Dedifferentiated amniotic fluid mesenchymal stem cell (primary cell): ENCODE measurements at regions not wholly inside any gene's neighbourhood (a gene's known extent, or its start where the extent isn't known, plus 50 kb on each side); places are given as distances from the start of the nearest gene placed in this dataset.
A peak's percentile ranks its signal among the peaks of the same experiment; 100 is the strongest.

Experiments used
- DNase-seq: peaks from one replicate; pipeline ENCODE4 v3.0.0-alpha.2; 2016; ENCODE audit errors: extremely low spot score

DNA sequence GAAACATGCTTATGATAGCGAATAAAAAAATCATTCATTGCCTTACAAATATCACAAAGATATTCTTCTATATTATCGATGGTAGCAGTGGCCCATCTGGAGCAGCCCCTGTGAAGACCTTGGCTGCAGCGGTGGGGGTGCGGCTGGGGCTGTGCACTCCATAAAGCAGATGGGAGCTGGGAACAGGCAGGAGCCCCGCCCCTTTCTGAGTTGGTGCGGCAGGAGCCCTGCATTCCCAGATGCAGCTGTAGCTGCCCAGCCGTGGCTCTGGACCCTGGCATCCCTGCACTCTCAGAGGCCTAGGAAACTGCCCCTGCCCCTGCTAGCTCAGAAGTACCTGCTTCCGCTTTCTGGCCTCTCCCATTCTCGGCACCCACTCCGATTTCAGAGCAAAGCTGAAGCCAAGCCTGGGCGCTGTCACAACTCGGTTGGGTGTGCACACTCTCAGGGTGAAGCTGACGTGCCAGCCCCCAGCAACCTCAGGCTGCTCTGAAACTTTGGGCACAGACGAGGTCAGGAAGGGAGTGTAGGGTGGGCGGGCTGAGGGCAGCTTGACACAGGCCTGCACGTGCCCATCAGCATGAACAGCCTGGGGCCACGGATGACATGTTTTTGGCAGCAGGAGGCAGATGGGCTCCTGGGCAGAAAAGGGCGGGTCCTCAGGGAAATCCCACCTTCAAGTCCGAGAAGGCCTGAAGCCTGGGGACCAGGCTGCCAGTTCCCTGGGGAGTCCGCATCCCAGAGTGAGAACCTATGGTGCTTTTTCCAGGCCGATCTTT lies 1440.8 kb upstream of the ACO1 start:
- DNase-seq: no peak

DNA sequence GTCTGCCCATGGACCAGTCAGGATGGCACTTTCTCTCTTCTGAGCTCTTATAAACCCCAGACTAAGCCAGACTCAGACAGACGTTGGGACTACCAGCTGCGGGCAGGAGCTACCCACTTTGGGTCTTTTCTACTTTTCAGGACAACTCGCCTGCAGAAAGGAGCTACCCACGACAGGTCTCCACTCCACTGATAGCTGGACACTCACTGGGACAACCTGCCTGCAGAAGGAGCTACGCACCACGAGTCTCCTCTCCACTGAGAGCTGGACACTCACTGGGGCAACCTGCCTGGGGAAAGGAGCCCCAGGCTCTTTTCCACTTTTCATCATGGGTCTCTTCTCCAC lies 1440.2 kb upstream of the ACO1 start:
- DNase-seq: no peak

DNA sequence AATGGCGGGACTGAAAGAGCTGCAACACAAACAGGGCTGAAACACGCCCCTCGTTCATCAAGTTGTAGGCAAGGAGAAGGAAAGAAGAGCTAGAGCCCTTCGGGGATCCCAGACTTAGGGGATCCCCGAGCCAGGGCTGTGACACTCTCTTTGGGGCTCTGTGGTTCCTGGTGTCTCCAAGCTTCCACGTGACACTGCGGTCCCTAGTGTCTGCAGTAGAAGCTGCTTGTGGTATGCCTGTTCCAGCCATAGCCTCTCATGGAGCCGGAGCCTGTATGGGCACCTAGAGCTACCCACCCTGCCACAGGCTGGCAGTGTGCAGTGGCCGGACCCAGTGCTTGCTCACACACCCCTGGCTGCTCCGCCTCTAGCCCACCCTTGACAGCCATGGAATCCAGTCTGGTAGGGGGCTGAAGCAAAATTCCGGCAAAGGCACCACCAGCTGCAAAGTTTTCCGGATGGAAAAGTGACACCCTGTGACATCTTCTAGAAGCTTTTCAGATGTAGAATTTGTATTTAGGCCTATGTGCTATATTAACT lies 1439.6 kb upstream of the ACO1 start:
- DNase-seq: no peak

DNA sequence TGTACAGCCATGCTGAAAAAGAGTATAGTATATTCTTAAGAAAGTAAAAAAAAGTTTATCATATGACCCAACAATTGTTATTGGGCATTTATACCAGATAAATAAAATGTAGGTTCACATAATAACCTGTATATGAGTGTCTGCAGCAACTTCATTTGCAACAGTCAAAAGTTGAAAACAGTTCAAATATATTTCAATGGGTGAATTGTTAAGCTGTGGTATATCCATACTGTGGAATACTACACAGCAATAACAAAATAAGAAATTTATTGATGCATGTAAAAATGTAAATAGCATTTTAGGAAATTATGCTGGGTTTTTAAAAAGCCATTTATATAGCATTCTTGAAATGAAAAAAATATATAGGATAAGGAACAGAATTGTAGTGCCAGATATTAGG lies 1420.1 kb upstream of the ACO1 start:
- no peak for DNase-seq

DNA sequence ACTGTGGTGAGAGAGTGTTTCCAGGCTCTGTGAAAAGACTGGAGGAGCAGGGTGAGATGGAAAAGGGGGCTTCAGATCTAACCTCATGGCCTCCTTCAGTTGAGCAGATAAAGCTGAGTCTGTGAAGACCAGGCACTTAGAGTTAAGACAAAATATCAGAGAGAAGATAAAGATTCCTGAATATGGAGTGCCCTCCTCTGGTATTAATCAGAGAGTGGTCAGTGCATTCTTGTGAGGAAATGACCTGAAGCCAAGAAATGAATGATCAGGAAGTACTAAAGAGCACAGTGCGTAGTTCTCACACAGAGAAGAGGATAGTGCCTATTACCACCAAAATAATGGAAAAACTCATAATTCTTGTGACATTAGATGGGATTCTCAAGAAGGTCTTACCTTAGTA lies 1417.0 kb upstream of the ACO1 start:
- no peak for DNase-seq

DNA sequence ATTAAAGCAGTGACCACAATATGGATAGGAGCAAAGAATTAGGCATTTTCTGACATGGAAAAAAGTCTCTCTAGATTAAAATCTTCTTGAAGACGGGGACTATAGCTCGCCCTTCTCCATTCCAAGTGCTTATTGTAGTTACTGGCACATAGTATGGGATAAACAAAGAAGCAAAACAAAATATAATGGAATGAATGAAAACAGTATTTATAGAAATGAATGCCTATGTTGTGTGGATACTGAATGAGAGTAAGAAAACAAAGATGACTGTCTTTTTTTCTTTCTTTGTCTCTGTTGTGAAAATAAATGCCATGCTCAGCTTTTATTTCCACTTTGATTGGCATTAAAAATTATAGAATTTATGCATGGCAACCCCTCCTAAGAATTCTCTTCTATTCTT lies 1414.3 kb upstream of the ACO1 start:
- no peak for DNase-seq

DNA sequence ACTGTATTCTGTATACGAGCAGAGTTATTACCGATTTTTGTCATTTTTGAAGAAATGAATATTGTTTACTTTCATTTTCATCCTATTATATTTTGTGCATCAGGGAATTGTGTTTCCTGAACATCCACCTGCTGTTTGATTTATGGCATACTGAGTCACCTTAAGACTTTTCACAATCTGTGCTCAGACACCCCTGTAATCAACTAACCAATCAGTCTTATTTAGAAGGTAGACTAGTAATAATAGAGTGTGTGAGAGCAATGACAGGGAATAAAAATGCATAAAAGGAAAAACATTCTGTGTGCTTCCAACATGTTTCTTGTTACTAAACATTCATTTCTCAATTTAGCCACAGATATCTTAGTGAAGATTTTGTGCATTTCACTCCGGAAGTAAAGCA lies 1413.6 kb upstream of the ACO1 start:
- DNase-seq: no peak

DNA sequence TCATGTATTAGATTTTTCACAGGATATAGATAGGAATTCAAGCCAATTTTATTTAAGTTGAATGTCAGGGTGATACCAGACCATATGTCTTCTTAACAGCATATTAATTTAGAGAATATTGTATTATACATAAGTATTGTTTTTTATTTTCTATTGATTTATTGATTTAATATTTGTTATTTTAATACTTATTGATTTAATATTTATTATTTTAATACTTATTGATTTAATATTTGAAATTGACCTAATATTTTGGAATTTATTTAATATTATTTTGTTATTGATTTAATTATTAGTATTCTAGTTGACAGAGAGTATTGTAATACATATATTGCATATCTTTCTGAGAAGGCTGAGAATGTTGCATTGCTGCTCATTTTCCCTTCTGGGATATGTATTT lies 1411.8 kb upstream of the ACO1 start:
- no peak for DNase-seq

DNA sequence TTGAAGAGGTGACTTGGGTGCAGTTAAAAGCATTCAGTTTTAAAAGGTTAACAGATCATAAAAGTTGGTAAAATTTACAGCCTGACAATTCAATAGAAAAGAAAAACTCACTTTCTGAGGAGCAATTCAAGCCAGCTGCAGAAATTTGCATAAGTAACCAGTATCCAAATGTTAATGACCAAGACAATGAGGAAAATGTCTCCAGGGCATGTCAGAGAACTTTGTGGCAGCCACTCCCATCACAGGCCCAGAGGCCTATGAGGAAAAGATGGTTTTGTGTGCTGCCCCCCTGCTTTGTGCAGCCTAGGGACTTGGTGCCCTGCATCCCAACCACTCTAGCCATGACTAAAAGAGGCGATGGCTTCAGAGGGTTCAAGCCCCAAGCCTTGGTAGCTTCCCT lies 1406.5 kb upstream of the ACO1 start:
- no peak for DNase-seq

DNA sequence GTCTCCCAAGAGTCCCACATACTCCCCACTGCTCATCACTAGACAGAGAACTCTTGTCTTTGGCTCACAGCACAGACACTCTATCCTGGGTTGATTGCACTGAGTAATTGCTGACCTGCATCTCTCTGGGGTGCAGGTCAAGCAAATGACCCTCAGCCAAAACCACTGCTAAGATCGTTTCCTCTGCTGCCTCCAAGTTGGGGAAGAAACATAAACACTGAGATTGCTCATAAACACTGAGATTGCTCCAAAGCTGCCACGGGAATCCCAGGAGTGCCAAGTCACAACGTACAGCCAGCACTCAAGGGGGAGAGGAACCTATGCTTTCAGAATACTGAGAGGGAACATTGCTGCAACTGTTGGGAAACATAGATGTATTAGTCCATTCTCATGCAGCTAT lies 1402.1 kb upstream of the ACO1 start:
- no peak for DNase-seq

DNA sequence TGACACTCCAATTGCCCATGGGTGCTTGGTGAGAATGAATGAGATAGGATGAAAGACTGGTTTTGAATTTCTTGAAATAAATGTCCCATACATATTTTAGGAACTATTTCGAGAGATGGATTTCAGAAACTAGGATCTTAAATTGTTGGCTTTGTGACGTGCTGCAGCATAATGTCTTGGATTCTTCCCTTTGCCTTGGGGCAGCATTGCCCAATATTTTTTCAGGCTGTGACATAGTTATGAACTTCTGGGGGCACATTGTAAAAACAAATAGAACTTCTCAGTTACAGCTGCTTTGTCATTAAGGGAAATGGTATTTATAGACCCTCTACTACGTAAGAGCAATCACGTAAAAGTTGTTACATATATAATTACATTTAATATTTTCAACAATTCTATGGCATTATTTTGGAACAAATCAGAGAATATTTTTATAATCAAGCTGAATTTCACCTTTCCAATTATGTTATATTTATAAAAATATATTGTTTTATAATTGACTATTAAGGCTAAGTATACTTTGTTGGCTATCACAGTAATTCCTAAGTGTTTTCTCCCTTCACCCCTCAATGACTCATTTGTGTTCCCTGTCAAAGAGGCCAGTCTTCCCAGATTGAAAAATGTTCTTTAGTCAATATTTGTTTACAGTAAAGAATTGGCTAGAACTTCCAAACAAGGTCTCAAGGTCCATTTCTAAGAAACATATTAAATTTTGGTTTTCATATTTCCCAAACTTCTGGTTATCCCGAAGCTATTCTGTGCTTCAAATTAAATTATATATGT lies 1388.3 kb upstream of the ACO1 start:
- DNase-seq: no peak

DNA sequence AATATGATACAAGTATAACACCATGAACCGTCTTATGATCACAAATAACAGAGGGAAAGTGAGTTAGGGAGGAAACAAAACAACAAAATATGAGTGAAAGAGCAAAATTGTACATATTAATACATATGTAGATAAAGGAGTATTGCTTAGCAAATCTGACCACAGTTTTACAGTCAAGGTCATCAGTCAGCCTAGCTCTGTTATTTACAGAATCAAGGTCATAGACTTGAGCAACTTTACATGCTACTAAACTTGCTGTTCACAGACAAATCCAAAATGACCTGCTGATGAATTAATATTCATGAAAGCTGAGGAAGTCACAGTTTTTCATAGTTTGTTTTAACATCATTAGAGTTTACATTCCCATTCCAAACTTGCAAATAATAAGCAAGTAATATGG lies 1387.7 kb upstream of the ACO1 start:
- no peak for DNase-seq

DNA sequence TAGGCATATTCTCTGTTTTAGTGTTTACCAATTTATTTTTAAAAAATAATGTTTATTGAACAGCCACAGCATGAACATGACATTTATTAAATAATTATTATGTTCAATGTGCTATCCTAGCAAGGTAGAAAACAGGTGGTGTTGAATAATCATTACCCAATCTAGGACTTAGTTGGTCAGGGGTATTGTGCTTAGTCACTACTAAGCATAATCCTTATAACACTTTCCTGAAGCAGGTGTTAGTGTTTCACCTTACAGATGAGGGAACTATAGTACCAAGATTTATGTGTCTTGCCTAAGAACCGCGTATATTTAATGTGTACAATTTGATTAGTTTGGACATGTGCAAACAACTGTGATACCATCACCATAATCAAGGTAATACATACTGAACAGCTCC lies 1387.2 kb upstream of the ACO1 start:
- no peak for DNase-seq

DNA sequence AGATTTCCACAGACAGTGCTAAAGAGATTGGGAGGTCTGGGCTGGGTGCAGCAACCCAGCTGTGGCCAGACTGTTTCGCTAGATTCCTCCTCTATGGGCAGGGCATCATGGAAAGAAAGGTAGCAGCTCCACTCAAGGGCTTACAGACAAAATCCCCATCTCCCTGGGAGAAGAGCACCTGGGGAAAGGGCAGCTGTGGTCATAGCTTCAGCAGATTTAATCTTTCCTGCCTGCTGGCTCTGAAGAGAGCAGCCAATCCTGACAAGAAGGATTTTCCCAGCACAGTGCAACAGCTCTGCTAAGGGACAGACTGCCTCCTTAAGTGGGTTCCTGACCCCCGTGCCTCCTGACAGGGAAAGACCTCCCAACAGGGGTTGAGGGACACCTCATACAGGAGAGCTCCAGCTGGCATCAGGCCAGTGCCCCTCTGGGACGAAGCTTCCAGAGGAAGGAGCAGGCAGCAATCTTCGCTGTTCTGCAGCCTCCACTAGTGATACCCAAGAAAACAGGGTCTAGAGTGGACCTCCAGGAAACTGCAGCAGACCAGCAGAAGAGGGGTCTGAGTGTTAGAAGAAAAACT lies 1379.3 kb upstream of the ACO1 start:
- no peak for DNase-seq

DNA sequence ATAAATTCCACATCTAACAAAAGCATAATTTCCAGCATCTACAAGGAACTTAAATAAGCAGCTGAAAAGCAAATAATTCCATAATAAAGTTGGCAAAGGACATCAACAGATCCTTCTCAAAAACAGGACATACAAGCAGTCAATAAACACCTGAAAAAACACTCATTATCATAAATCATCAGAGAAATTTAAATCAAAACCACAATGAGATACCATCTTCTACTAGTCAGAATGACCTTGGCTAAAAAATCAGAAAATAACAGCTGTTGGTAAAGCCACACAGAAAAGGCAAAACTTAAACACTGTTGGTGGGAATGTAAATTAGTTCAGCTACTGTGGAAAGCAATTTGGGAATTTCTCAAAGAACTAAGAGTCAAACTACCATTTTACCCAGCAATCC lies 1371.1 kb upstream of the ACO1 start:
- no peak for DNase-seq

DNA sequence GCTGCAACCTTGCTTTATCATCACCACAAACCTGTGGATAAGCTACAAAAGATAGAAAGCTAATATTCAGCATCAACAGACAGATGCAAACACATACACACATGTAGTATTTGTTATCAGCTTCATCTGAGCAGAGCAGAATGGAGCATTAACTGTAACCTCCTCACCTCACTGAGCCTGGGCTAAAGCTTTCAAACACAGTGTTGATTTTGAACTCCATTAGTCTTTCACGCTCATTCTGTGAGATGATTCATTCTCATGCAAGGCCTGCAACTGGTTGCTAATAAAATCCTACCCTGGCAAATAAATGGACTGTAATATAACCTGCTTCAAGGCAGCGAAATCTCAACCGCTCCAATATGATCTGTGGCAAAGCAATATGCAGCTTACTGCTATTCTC lies 1360.6 kb upstream of the ACO1 start:
- DNase-seq: no peak

DNA sequence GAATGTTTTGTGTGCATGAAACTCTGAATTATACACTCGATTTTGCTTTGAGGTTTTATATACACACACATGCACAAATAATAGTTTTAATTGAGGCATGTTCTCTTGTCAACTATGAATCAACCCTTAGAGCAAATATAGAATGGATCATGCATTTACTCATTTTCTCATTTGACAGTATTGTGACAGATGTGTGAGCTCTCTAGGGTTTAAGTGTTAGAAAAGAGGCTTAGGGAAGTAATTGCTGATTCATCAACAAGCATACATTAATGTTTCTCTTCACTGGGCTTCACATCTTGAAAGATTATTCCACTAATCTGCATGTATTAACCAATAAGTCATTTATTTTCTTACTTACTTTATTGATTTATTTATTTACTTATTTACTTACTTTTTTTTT lies 1356.8 kb upstream of the ACO1 start:
- no peak for DNase-seq

DNA sequence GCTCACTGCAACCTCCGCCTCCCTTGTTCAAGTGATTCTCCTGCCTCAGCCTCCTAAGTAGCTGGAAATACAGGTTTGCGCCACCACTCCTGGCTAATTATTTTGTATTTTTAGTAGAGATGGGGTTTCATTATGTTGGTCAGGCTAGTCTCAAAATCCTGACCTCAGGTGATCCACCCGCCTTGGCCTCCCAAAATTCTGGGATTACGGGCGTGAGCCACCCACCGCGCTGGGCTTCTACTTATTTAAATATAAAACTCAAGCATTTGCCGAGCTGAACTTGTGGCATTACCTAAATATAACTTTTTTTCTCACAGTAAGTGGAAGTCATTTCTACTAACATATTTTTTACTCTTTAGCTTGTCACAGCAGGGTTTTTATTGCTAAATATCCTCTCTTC lies 1356.3 kb upstream of the ACO1 start:
- DNase-seq: no peak

DNA sequence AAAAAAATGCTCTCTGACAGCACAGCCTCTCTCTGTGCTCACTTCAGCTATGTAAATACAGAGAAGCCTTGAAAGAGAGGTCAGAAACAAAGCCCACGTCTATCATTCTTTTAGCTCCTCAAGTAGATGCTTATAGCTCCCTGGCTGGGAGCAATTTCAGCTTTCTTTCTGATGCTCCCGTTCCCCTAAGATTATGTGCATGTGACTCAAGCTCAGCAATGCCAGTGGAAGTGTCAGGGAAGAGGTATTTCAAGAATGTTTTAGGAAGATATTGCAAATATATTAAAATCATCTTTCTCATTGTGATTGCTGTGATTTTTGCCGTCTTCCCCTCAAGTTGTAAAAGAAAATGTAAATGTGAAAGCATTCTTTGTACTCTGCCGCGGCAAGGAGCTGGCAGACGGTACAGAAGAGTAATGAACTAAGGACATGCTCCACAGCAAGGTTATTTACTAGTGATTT lies 1353.7 kb upstream of the ACO1 start:
- peak; percentile 40 for DNase-seq

DNA sequence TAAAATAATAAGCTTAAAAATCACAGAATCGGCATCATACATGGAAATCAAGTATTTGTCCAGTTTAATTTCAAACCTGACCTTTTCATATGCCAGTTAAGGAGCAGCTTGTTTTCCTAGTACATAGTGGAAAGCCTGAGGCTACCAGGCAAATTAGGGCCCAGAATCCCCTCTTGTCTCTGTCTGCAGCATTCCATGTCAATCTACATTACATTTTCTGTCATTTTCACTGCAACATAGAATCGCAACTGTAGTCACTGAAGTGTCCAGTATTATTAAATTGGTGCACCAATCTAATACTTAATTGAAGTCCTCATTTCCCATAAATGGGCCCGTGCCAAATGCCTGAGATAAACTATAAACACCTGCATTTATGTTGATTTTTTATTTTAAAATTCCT lies 1352.2 kb upstream of the ACO1 start:
- DNase-seq: no peak

DNA sequence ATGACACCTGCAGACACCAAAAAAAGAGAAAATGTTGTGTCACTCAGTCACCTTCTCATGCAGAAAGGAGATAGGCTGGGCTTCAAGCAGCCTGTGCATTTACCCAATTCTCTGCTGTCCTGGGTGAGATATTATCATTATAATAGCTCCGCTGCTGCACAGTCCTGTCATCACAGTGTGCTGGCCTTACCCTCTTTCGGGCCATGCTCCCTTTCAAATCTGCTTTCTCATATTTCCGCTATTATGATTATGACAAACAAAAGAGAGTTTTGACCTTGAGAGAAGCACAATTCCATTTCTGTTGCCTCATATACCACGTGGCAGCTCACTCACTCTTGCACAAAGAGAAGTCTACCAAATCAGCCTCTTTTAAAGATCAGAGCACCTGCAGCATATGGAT lies 1350.1 kb upstream of the ACO1 start:
- no peak for DNase-seq

DNA sequence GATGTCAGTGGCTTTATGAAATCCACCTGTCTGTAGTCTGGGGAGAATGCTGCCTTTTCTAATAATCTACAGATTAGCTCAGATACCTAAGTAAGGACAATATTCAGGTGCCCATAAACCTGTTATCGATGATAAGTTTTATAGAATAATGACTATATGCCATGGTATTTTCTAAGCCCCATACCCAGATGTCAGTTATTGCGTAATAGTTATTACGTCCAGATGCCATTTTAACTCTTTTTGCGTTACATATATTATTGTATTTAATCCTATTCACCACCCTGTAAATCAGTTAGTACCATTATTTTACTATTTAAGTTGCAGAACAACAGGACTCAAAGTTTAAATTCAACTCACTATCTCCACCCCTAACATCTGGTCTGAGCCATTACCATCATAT lies 1343.9 kb upstream of the ACO1 start:
- DNase-seq: no peak

DNA sequence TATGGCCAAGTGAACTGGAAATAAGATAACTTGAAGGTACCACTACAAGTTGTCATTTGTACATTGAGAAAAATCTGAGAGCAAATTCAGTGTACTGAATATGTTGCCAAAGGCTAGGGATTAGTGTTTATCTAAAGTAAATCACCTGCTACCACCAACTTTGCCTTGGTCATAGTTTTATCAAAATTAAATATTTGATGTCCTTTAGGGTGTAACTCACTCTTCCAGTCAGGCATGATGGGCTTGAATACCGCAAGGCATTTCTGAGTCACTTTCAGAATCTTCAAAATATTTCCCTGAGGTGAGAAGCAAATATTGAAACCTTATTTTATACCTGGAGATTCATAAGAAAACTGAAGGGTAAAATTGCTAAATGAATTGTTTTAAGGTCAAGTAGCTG lies 1338.6 kb upstream of the ACO1 start:
- DNase-seq: no peak
